GM19372 (cell line): ENCODE measurements at regions not wholly inside any gene's neighbourhood (a gene's known extent, or its start where the extent isn't known, plus 50 kb on each side); places are given as distances from the start of the nearest gene placed in this dataset.

Experiments
- ATAC-seq: cut with Tn5 transposase; IDR thresholded peaks from one replicate; pipeline ENCODE4 v1.9.1; 2021; ENCODE audit warnings: mild to moderate bottlenecking, low read depth, moderate library complexity; ENCODE audit not compliant: unreplicated experiment

DNA sequence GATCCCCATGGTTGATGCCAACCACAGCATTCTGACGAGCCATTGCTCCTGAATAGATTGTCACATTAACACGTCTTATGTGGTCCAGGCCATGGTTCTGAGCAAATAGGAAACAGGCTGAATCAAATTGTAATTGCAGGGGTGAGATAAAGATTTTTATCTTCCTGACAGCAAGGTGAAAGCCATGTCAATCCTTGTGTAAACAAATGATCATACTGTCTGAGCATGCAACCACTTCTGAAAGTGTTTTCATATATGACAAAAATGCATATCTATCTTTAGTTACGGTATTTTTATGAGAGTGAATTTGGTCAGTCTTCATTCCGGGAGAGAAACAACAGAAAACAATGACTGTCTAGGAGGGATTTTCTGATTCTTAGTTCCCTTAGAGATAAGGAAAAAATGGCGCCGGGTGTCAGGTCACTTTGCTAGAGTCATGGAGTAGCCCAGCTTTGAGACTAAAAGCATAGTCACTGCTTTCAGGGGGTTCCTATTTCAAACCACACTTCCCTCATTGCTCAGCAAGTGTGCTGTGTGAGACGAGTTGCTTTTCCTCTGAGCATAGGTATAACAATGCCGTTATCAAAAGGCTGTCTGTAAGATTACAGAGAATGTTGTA lies 958.9 kb downstream of the DCDC2C start:
- ATAC-seq: no peak

DNA sequence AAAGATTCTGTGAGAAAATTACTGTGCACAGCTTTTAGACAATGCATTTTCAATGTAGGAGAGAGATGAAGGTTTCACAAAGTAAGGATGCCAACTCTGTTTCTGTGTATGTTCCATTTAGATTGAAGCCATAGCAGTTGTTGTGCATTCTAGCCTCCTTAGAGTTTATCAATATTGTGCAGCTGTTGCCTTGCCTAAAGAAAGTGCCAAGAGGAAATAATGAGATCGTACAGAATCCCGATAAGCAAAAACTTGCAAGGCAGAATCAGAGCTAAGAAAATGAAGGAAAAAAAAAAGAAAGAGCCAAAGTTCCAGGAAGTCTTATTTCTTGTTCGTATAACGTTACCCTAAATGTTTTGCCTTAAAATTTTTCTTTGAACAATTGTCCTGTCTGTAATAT lies 965.0 kb downstream of the DCDC2C start:
- no peak for ATAC-seq

- ATAC-seq: no peak
Measured at GRCh38 chr2:4670331-4670730, 967.0 kb downstream of the DCDC2C start.

DNA sequence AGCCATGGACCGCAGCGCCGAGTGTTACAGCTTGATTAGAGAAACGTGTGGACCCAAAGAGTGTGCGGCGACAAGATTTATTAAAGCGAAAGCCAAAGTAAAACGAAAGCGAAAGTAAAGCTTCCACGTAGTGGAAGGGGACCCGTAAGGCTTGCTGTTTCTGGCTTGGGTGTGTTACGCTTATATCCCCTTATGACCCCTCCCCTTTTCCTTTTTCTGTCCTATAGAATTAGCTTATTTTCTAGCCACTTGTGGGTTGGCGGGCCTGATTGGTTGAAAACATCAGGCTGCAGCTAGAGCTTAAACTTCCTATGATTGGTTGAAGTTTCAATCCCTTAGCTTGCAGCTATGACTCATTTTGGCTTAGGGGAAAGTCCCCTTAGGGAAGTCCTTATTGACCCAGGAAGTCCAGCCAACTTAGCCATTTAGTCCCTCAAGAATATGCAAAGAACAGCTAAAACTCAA lies 969.7 kb downstream of the DCDC2C start:
- no peak for ATAC-seq

DNA sequence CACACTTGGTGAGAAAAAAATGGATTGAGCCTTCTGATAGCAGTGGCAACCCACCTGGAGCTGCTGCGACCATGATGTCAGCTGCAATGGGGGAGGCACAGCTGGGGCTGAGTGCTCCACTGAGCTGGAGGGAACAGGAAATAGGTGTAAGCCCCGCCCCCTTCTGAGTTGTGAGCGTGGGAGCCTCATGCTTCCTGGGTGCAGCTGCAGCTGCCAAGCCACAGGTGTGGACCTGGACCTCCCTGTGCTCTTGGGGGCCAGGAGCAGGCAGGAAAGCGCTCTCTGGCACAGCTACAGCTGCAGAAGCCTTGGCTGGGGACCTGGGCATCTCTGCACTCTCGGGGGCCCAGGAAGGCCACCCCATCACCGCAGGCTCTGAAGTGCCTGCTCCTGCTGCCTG lies 970.6 kb downstream of the DCDC2C start:
- ATAC-seq: no peak

GRCh38 chr2:4675295-4675694 lies 971.9 kb downstream of the DCDC2C start:
- no peak for ATAC-seq

- ATAC-seq: no peak
Measured at GRCh38 chr2:4678927-4679326, 975.6 kb downstream of the DCDC2C start.

GRCh38 chr2:4679391-4679790 lies 976.0 kb downstream of the DCDC2C start:
- no peak for ATAC-seq

GRCh38 chr2:4684921-4685320 lies 981.5 kb downstream of the DCDC2C start:
- no peak for ATAC-seq

- no peak for ATAC-seq
Measured at GRCh38 chr2:4690913-4691312, 987.5 kb downstream of the DCDC2C start.

DNA sequence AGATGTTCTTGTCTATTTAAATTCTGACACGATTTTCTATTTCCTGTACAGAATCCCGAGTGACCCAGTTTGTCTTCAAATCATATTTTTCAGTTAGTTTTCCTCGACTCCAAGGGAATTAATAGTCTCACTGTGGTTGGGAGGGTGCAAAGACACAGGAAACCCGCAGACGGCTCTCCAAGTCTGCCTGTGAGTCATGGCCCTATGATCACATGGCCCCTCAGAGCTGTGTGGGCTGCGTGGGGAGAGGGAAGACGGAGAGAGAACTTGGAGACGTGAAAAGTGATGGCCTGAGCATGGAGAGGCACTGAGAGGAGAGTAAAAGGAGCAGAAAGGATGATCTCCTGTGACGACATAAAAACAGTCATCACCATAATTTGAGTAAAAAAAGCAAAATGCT lies 989.9 kb downstream of the DCDC2C start:
- ATAC-seq: no peak

- no peak for ATAC-seq
Measured at GRCh38 chr2:4695281-4695861, 992.0 kb downstream of the DCDC2C start.

DNA sequence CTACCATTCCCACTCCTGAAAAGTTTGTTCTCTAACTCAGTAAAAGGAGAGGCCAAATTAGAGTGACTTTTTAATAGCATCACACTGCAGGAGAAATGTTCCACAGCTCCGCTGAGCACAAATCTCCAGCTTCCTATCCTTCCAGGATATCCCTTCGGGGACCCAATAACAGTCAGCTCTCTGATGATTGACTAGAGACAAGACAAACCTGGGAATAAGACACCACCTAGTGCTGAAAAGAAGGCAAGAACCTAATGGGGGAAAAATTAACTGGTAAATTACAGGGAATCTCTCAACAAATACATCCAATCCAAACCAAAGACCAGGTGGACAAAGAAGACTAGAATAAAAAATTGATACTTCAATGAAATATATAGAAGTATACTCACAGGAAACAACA lies 977.1 kb upstream of the SOX11 start:
- no peak for ATAC-seq

- no peak for ATAC-seq
Measured at GRCh38 chr2:4718777-4719176, 973.4 kb upstream of the SOX11 start.

DNA sequence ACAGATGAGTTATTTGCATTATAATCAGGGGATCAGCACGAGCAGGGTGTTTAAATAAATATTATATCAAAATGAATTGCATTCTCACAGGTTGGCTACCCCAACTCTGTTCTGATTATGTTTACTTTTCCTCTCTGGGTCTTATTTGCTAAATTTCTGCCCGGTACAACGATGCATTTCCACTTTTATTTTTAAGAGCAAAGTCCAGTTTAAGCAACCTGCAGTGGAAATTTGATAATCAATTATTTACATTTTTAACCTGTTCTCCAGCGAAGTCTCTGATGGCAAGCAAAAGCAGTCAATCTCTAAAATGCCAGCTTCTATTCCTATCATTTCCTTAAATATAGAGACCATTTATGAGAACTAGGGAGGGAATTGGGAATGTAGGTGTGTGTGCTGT lies 966.6 kb upstream of the SOX11 start:
- ATAC-seq: no peak

DNA sequence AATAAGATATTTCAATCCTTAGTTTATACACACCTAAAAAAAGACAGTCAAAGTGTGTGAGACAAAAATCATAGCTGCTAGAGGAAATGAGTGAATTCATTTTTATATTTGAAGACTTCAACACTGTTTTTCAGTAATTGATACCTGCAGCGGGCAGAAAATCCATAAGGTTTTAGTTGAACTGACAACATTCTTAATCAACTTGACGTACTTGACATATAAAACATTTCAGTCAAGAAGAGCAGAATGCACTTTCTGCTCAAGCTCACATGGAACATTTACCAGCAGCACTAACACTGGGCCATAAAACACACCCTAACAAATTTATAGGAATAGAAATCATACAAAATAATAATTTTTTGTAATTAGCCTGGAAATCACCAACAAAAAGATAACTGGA lies 959.6 kb upstream of the SOX11 start:
- ATAC-seq: no peak

- ATAC-seq: no peak
Measured at GRCh38 chr2:4745056-4745991, 946.9 kb upstream of the SOX11 start.

DNA sequence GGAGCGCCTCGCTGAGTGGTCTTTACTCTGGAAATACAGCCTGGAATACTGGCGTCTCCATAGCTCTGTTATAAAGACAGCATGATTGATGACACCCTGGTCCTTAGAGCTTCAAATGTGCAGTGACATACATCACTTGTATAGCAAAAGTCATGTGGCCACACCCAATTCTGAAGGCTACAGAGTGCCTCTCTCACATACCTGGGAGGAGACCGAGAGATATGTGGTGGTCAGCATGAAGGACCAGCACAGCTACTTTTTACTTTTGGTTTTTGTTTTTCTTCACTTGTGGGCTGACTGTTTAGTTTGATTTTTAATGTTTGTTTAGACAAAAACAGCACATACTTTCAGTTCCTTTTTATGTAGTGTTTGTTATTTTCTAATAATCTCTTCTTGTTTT lies 938.5 kb upstream of the SOX11 start:
- ATAC-seq: no peak

- ATAC-seq: no peak
Measured at GRCh38 chr2:4762951-4763376, 929.2 kb upstream of the SOX11 start.

DNA sequence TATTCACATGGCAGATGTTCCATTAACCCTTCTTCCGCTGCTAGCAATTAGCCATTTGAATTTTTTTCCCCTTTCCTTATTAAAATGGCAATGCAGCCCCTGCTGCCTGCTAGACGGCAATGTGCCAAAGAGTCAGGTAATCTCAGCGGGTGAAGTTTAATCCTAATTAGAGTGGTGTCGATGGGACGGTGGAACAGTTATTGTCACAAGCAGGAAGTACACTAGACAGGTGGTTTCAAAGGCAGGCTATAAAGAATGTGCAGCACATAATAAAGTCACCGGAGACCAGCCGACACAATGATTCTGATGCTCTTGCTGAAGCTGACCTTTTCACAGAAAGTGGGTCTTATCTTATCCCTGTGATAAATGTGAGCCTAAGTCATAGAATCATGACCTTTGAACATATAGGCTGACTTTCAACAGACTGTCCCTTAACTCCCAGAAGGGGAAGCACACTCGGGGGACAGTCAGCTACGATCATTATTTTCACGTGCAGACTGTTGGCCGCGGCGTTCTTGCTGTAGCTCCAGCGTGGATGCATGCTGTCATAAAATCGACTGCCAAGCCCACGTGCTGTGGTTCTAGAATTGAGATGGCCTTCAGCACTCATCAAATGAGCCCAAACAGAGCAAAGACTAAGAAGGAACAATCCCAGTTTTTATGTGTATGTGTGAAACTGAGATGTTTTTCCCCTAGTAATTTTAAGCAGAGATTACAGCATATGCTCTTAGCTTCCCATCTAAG lies 926.2 kb upstream of the SOX11 start:
- no peak for ATAC-seq

GRCh38 chr2:4775668-4776067 lies 916.5 kb upstream of the SOX11 start:
- ATAC-seq: no peak
